Smooth muscle cell (in vitro differentiated cells): ENCODE measurements at regions not wholly inside any gene's neighbourhood (a gene's known extent, or its start where the extent isn't known, plus 50 kb on each side); places are given as distances from the start of the nearest gene placed in this dataset.

Source experiments
- DNase-seq: peaks from one replicate; lab custom pipeline; 2025; ENCODE audit not compliant: unreplicated experiment; lab: John Stamatoyannopoulos, UW
- H2AFZ ChIP-seq: fragments of 200-600 bp; sonication (generic); 2 replicates; pipeline ENCODE4 v1.6.0; 2016; ENCODE audit warnings: antibody characterized with exemption, low read depth, mild to moderate bottlenecking
- H3F3A ChIP-seq: fragments of 200-600 bp; sonication (generic); 2 replicates; pipeline ENCODE4 v1.6.0; 2017; ENCODE audit warnings: antibody characterized with exemption, low read depth
- H3K27ac ChIP-seq: fragments of 200-600 bp; sonication (generic); 2 replicates; pipeline ENCODE4 v1.5.1; 2016; ENCODE audit warnings: low read depth, mild to moderate bottlenecking
- H3K27me3 ChIP-seq: fragments of 200-600 bp; sonication (generic); 2 replicates; pipeline ENCODE4 v1.6.1; 2016; ENCODE audit warnings: low read depth, mild to moderate bottlenecking
- H3K36me3 ChIP-seq: fragments of 200-600 bp; sonication (generic); 2 replicates; pipeline ENCODE4 v1.5.1; 2016; ENCODE audit warnings: low read depth
- H3K4me1 ChIP-seq: fragments of 200-600 bp; sonication (generic); 2 replicates; pipeline ENCODE4 v1.5.1; 2016; ENCODE audit warnings: low read depth
- H3K4me2 ChIP-seq: fragments of 200-600 bp; sonication (generic); 2 replicates; pipeline ENCODE4 v1.6.0; 2016; ENCODE audit warnings: mild to moderate bottlenecking
- H3K4me3 ChIP-seq: fragments of 200-600 bp; sonication (generic); 2 replicates; pipeline ENCODE4 v1.5.1; 2016; ENCODE audit warnings: mild to moderate bottlenecking
- H3K79me2 ChIP-seq: fragments of 200-600 bp; sonication (generic); 2 replicates; pipeline ENCODE4 v1.6.0; 2016; ENCODE audit warnings: low read depth, mild to moderate bottlenecking
- H3K9ac ChIP-seq: fragments of 200-600 bp; sonication (generic); 2 replicates; pipeline ENCODE4 v1.6.0; 2016; ENCODE audit warnings: low read depth
- H3K9me3 ChIP-seq: fragments of 200-600 bp; sonication (generic); replicated peaks from 2 replicates; pipeline ENCODE4 v1.5.1; 2016; ENCODE audit warnings: low read depth
- H4K20me1 ChIP-seq: fragments of 200-600 bp; sonication (generic); 2 replicates; pipeline ENCODE4 v1.6.0; 2016; ENCODE audit warnings: low read depth
- WGBS: methylation state at CpG from one replicate; pipeline ENCODE4 v1.1.7; 2016; ENCODE audit warnings: low lambda C conversion rate; 5-methylcytosine and 5-hydroxymethylcytosine counted together
- TF ChIP-seq, protein P1 (sequence below): fragments of 200-600 bp; sonication (generic); IDR thresholded peaks from 2 replicates; pipeline ENCODE4 v1.5.1; 2017; ENCODE audit warnings: borderline replicate concordance, mild to moderate bottlenecking, antibody characterized with exemption; ENCODE audit not compliant: insufficient read depth, poor library complexity, severe bottlenecking

DNA sequence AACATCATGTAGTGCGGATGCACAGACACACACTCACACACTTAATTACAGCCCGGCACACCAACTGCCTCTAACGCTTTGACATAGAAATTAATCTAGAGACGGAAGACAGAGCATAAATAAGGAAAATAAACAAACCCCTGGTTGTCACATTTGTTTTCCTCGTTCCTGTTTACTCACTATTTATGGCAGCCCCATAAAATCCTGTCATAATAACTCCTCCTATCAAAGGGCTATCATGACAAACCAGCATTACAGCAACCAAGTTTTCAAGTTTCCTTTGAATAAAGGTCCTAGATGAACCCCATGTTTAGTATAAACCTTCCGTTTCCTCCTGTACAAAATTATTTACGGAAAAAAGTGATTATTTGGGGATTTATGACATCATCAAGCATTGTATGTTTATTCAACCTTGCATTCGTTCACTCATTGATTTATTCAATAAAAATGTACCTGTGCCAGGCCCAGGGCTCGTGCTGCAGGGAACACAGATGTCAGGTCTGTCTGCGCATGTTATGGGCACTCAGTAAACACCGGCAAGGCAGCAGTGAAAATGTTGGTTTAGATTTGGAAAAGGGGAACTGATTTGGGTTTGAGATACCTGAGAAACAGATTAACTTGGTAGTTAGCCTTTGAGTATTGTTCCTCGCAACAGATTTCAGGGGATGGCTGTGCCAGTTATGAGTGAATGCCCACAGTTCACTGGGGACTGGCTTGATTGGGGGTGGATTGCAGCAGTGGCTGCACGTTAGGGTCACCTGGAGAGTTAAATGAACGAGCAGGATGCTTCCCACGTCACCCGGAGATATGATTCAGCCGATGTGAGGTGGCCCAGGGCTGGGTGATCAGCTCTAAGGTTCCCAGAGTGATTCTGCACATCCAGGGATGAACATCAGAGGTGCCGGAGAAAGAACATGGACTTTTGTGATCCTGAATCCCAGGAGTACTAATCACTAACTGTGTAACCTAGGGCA lies 295.3 kb upstream of the FOXQ1 start:
- no peak overlapping the region for H3K4me3 ChIP-seq
- H3K4me1 ChIP-seq: no peaks in the 10 kb centered on the region
- no peaks in the 10 kb centered on the region for H3K27me3 ChIP-seq
- no peaks in the 10 kb centered on the region for H3F3A ChIP-seq
- DNase-seq: no peak
- H3K27ac ChIP-seq: no peak overlapping the region
- H3K9ac ChIP-seq: no peak overlapping the region
- no peaks in the 10 kb centered on the region for H3K36me3 ChIP-seq
- H3K79me2 ChIP-seq: no peaks in the 10 kb centered on the region
- H4K20me1 ChIP-seq: no peaks in the 10 kb centered on the region
- H3K4me2 ChIP-seq: no peak overlapping the region
- WGBS: 83% methylated on average over 18 of the region's 18 CpGs
- TF ChIP-seq, protein P1, sequence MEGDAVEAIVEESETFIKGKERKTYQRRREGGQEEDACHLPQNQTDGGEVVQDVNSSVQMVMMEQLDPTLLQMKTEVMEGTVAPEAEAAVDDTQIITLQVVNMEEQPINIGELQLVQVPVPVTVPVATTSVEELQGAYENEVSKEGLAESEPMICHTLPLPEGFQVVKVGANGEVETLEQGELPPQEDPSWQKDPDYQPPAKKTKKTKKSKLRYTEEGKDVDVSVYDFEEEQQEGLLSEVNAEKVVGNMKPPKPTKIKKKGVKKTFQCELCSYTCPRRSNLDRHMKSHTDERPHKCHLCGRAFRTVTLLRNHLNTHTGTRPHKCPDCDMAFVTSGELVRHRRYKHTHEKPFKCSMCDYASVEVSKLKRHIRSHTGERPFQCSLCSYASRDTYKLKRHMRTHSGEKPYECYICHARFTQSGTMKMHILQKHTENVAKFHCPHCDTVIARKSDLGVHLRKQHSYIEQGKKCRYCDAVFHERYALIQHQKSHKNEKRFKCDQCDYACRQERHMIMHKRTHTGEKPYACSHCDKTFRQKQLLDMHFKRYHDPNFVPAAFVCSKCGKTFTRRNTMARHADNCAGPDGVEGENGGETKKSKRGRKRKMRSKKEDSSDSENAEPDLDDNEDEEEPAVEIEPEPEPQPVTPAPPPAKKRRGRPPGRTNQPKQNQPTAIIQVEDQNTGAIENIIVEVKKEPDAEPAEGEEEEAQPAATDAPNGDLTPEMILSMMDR: no peak
- no peaks in the 10 kb centered on the region for H3K9me3 ChIP-seq
- no peak overlapping the region for H2AFZ ChIP-seq

DNA sequence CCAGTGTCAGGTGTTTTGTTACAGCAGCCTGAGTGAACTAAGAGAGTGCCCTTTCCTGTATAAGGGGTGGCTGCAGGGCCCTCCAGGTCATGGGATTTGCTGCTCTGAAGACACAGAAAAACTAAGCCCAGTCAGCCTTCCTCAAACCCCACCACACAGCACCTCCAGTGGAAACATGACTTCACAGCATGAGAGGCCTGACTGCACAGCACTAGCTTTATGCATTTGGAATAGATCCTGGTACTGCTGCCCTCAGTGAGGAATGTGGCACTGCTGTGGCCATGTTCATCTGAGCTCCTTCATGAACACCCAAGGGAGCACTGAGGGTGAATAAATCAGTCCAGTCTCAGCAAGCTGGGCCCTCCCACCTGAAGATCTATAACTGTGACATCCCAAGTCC lies 296.1 kb upstream of the FOXQ1 start:
- Histone ChIP-seq H3K36me3 (no peaks in the 10 kb centered on the region), H3F3A (no peaks in the 10 kb centered on the region), H3K4me2 (no peak overlapping the region), H3K79me2 (no peaks in the 10 kb centered on the region), H3K27ac (no peak overlapping the region), H3K9ac (no peak overlapping the region), H3K9me3 (no peaks in the 10 kb centered on the region), H3K27me3 (no peaks in the 10 kb centered on the region), H3K4me1 (no peaks in the 10 kb centered on the region), H3K4me3 (no peak overlapping the region), H4K20me1 (no peaks in the 10 kb centered on the region), H2AFZ (no peak overlapping the region)
- TF ChIP-seq, protein P1: no peak
- no peak for DNase-seq

DNA sequence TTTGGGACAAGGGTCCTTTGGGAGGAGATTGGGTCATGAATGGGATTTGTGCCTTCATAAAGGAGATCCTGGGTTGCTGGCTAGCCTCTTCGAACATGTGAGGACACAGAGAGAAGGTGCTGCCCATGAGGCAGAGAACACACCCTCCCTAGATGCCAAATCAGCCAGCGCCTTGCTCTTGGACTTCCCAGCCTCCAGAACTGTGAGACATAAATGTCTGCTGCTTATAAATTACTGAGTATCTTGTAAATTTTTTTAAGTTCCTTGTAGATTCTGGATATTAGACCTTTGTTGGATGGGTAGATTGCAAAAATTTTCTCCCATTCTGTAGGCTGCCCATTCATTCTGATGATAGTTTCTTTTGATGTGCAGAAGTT lies 297.5 kb upstream of the FOXQ1 start:
- no peak overlapping the region for H2AFZ ChIP-seq
- no peak overlapping the region for H3K4me2 ChIP-seq
- H3K4me1 ChIP-seq: no peaks in the 10 kb centered on the region
- no peaks in the 10 kb centered on the region for H3F3A ChIP-seq
- no peak overlapping the region for H3K9ac ChIP-seq
- DNase-seq: no peak
- no peaks in the 10 kb centered on the region for H3K79me2 ChIP-seq
- no peak overlapping the region for H3K27ac ChIP-seq
- H3K4me3 ChIP-seq: no peak overlapping the region
- WGBS: 46% methylated on average over 2 of the region's 2 CpGs
- H3K36me3 ChIP-seq: no peaks in the 10 kb centered on the region
- TF ChIP-seq, protein P1: no peak
- H3K27me3 ChIP-seq: no peaks in the 10 kb centered on the region
- no peaks in the 10 kb centered on the region for H4K20me1 ChIP-seq
- H3K9me3 ChIP-seq: no peaks in the 10 kb centered on the region
